H1 (cell line): ENCODE measurements at regions not wholly inside any gene's neighbourhood (a gene's known extent, or its start where the extent isn't known, plus 50 kb on each side); places are given as distances from the start of the nearest gene placed in this dataset.

Source experiments
- BACH1 ChIP-seq: IDR thresholded peaks from 2 replicates; pipeline ENCODE4 v1.6.1; 2012; ENCODE audit warnings: low read length, improper control_type of control experiment
- CBX5 ChIP-seq: fragments of 300-800, 300-1000 bp; sonication (generic); IDR thresholded peaks from 2 replicates; pipeline ENCODE4 v1.7.1; 2016; ENCODE audit warnings: antibody characterized with exemption, low read length, low read depth
- CREB1 ChIP-seq: IDR thresholded peaks from 2 replicates; pipeline ENCODE4 v1.6.1; 2012; ENCODE audit warnings: inconsistent platforms
- FOSL1 ChIP-seq: IDR thresholded peaks from 2 replicates; pipeline ENCODE4 v1.6.1; 2011; ENCODE audit warnings: mild to moderate bottlenecking, low read depth, low read length, moderate library complexity; ENCODE audit not compliant: insufficient read depth
- GABPA ChIP-seq: IDR thresholded peaks from 2 replicates; pipeline ENCODE4 v1.6.1; 2011; ENCODE audit warnings: mild to moderate bottlenecking, low read length, moderate library complexity, borderline replicate concordance; ENCODE audit not compliant: insufficient read depth
- JUND ChIP-seq: IDR thresholded peaks from 2 replicates; pipeline ENCODE4 v1.6.1; 2011; ENCODE audit warnings: mild to moderate bottlenecking, improper control_type of control experiment, low read length
- TAF7 ChIP-seq: optimal IDR thresholded peaks from 2 replicates; pipeline ENCODE3; 2011; ENCODE audit warnings: low read depth, mild to moderate bottlenecking, inconsistent platforms, low read length, moderate library complexity, borderline replicate concordance

DNA sequence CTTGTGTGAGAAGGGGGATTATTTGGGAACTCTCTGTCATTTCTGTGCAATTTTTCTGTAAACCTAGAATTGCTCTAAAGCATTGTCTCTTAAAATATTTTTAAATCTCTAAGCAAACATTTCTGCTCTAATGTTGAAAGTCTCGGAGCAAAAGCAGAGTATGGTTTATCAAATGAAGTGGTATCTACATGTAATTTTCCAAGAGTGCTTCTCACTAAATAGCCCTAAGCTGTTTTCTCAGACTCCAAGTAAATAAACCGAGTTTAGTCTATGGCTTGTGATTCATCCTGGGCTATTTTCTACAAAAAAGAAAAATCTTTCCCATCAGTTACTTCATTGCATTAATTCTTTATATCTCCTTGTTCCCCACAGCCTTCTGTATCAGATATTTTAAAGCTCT, 90.8 kb downstream of the METTL4 start (continued):
- TF ChIP-seq CBX5 (no peak), GABPA (no peak), FOSL1 (no peak), BACH1 (no peak), TAF7 (no peak), CREB1 (no peak), JUND (no peak)
